T-cell (primary cell): ENCODE measurements at regions not wholly inside any gene's neighbourhood (a gene's known extent, or its start where the extent isn't known, plus 50 kb on each side); places are given as distances from the start of the nearest gene placed in this dataset.
"Not testable (repeated sequence)": the region's sequence is repeated elsewhere in the genome, so short reads cannot be mapped to it uniquely, and the experiment has no call there.

Source experiments
- ATAC-seq, 4 experiments: fragments of 200-7000 bp in 3 of 4; fragments of 150-1000 bp in 1 of 4; cut with Tn5 transposase; replicated peaks in 1 of 4; 1 replicate in 3 of 4; 2 replicates in 1 of 4; pipeline ENCODE4 v1.10.0; 2021; ENCODE audit warnings: moderate library complexity in 3 of 4, mild to moderate bottlenecking in 2 of 4, moderate number of reproducible peaks in 1 of 4
- CTCF ChIA-PET, 2 donors: fragments of 300-600 bp; sonication (Branson Sonifier 250); formaldehyde crosslinking; loops; one replicate each; lab custom pipeline; 2022; ENCODE audit warnings: antibody characterized with exemption in 2 of 2; lab: Charles Lee
- POLR2A ChIA-PET, 2 donors: fragments of 300-600 bp; sonication (Branson Sonifier 250); formaldehyde crosslinking; loops; one replicate each; lab custom pipeline; 2022; ENCODE audit warnings: antibody characterized with exemption in 2 of 2; lab: Charles Lee
- DNase-seq, 35 experiments: peaks; one replicate each; pipeline versions ENCODE4 v3.0.0 to v3.0.0-alpha.2; 2013 to 2023
- H3K27ac ChIP-seq: one replicate; pipeline ENCODE4 v1.5.1; 2013; ENCODE audit warnings: low read length
- H3K27me3 ChIP-seq, 2 experiments: replicated peaks in 1 of 2; 1 replicate in 1 of 2; 2 replicates in 1 of 2; pipeline versions ENCODE4 v1.6.1 to v1.7.0; 2013; ENCODE audit warnings: low read length in 1 of 2, mixed read lengths in 1 of 2; ENCODE audit not compliant: control insufficient read depth in 2 of 2, insufficient read depth in 2 of 2; ENCODE audit errors: extremely low read depth in 1 of 2
- H3K36me3 ChIP-seq, 2 donors: 1 replicate in 1 of 2; 2 replicates in 1 of 2; pipeline versions ENCODE4 v1.6.1 to v1.7.0; 2013; ENCODE audit warnings: low read length in 1 of 2; ENCODE audit not compliant: control insufficient read depth in 2 of 2, insufficient read depth in 1 of 2; ENCODE audit errors: extremely low read depth in 1 of 2
- H3K4me1 ChIP-seq, 2 experiments: 1 replicate in 1 of 2; 2 replicates in 1 of 2; pipeline versions ENCODE4 v1.6.1 to v1.7.0; 2013; ENCODE audit warnings: low read length in 2 of 2, mixed read lengths in 1 of 2; ENCODE audit not compliant: insufficient read depth in 2 of 2, control insufficient read depth in 1 of 2; ENCODE audit errors: extremely low read depth in 1 of 2
- H3K4me3 ChIP-seq, 2 donors: 1 replicate in 1 of 2; 2 replicates in 1 of 2; pipeline versions ENCODE4 v1.5.1 to v1.7.0; 2013; ENCODE audit warnings: mild to moderate bottlenecking in 2 of 2, low read length in 1 of 2, moderate library complexity in 1 of 2; ENCODE audit not compliant: control insufficient read depth in 1 of 2; ENCODE audit errors: extremely low read depth in 1 of 2
- H3K9me3 ChIP-seq: 2 replicates; pipeline ENCODE4 v1.7.0; 2013
- H3K27ac Mint-ChIP-seq, 2 donors: one replicate each; pipeline ENCODE4 v1.8.0; 2020 to 2021; ENCODE audit warnings: mild to moderate bottlenecking in 2 of 2, mixed read lengths in 2 of 2
- H3K27me3 Mint-ChIP-seq, 2 donors: one replicate each; pipeline ENCODE4 v1.8.0; 2021 to 2022; ENCODE audit warnings: mixed read lengths in 2 of 2
- H3K36me3 Mint-ChIP-seq: one replicate; pipeline ENCODE4 v1.8.0; 2021; ENCODE audit warnings: mixed read lengths
- H3K4me1 Mint-ChIP-seq, 3 donors: one replicate each; pipeline ENCODE4 v1.8.0; 2020 to 2022; ENCODE audit warnings: mixed read lengths in 3 of 3, mild to moderate bottlenecking in 1 of 3
- H3K4me3 Mint-ChIP-seq, 3 donors: one replicate each; pipeline ENCODE4 v1.8.0; 2020 to 2022; ENCODE audit warnings: mild to moderate bottlenecking in 3 of 3, mixed read lengths in 3 of 3, moderate library complexity in 3 of 3
- H3K9me3 Mint-ChIP-seq, 3 donors: one replicate each; pipeline ENCODE4 v1.8.0; 2020 to 2022; ENCODE audit warnings: mixed read lengths in 3 of 3
- WGBS: methylation state at CpG from one replicate; pipeline ENCODE4 v1.1.5; 2013; ENCODE audit warnings: missing lambda C conversion rate; ENCODE audit not compliant: insufficient coverage; 5-methylcytosine and 5-hydroxymethylcytosine counted together

DNA sequence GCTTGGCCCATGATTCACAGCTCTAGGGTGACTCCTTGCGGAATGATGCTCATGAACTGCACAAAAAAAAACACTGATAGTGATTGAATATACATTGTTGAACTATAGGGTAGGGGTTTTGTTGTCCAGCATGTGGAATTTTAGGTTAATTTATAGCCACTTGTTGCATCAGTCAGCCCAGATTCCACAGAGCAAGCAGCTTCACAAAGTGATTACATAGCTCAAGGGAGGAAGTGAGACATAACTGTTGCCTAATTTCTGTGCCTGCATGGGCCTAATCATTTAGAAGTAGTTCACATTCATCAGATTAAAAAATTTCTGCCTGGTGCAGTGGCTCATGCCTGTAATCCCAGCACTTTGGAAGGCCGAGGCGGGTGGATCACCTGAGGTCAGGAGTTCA lies 142.2 kb upstream of the ZNF722 start:
- H3K27ac Mint-ChIP-seq, H3K27me3 Mint-ChIP-seq, H3K36me3 Mint-ChIP-seq, H3K27me3 ChIP-seq, H3K4me1 Mint-ChIP-seq, H3K27ac ChIP-seq, DNase-seq, CTCF ChIA-PET, POLR2A ChIA-PET, H3K4me3 ChIP-seq, H3K4me3 Mint-ChIP-seq, H3K36me3 ChIP-seq, ATAC-seq, H3K9me3 ChIP-seq, H3K4me1 ChIP-seq: not testable (repeated sequence)
- 100% methylated on average over 1 of the region's 3 CpGs for WGBS
- peaks cover 13 to 44% (median 18%) of the 10 kb centered on the region in 3 donors for H3K9me3 Mint-ChIP-seq

DNA sequence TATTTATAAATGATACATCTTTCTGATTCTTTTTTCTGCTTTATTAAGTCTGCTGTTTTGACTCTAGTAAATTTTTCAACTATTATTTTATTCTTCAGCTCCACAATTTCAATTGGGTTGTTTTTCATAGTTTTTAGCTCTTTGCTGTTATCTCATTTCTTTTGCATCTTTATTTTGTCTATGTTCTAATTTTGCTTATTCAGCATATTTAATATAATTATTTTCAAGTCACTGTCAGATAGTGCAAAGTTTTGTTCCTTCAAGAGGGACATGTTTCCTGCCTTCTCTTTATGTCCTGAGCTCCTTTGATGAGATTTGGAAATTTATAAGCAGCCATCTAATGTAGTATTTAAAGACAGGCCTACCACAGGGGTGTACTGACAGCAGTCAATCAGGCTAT lies 131.5 kb upstream of the ZNF722 start:
- Histone ChIP-seq H3K27ac (no peak overlapping the region), H3K4me1 (no peaks in the 10 kb centered on the region), H3K4me3 (no peak overlapping the region), H3K36me3 (no peaks in the 10 kb centered on the region), H3K9me3 (no peaks in the 10 kb centered on the region), H3K27me3 (peaks cover 0 to 2% of the 10 kb centered on the region in 2 experiments)
- POLR2A ChIA-PET: no interaction called here
- Mint-ChIP-seq H3K4me1 (no peaks in the 10 kb centered on the region), H3K36me3 (no peaks in the 10 kb centered on the region), H3K27me3 (no peaks in the 10 kb centered on the region), H3K4me3 (no peak overlapping the region), H3K27ac (no peak overlapping the region), H3K9me3 (peaks cover 3 to 47% (median 29%) of the 10 kb centered on the region in 3 donors)
- DNase-seq: no peak
- CTCF ChIA-PET: no interaction called here
- ATAC-seq: no peak

DNA sequence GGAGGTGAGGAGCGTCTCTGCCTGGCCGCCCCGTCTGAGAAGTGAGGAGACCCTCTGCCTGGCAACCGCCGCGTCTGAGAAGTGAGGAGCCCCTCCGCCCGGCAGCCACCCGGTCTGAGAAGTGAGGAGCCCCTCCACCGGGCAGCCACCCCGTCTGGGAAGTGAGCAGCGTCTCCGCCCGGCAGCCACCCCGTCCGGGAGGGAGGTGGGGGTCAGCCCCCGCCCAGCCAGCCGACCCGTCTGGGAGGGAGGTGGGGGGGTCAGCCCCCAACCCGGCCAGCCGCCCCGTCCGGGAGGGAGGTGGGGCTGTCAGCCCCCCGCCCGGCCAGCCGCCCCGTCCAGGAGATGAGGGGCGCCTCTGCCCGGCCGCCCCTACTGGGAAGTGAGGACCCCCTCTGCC lies 124.4 kb upstream of the ZNF722 start:
- ATAC-seq, H3K4me1 ChIP-seq, H3K36me3 ChIP-seq, H3K27me3 Mint-ChIP-seq, DNase-seq, H3K4me1 Mint-ChIP-seq, H3K4me3 ChIP-seq, H3K27ac ChIP-seq, H3K36me3 Mint-ChIP-seq, H3K27ac Mint-ChIP-seq, POLR2A ChIA-PET, H3K4me3 Mint-ChIP-seq, CTCF ChIA-PET, H3K27me3 ChIP-seq: not testable (repeated sequence)
- H3K9me3 Mint-ChIP-seq: peaks cover 9 to 44% (median 40%) of the 10 kb centered on the region in 3 donors
- 93% methylated on average over 20 of the region's 30 CpGs for WGBS
- peaks cover 19% of the 10 kb centered on the region for H3K9me3 ChIP-seq

DNA sequence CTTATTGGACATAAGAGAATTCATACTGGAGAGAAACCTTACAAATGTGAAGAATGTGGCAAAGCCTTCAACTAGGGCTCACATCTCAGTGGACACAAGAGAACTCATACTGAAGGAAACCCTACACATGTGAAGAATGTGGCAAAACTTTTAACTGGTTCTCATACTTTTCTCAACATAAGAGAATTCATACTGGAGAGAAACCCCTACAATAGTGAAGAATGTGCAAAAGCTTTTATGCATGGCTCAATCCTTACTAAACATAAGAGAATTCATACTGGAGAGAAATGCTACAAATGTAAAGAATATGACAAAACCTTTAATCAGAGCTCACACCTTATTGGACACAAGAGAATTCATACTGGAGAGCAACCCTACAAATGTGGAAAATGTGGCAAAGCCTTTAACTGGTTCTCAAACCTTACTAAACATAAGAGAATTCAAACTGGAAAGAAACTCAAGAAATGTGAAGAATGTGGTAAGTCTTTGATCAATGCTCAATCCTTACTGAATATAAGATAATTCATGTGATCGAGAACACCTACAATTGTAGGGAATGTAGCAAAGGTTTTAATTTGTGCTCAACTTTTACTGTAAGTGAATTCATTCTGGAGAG lies 121.8 kb upstream of the ZNF722 start:
- peaks cover 19% of the 10 kb centered on the region for H3K9me3 ChIP-seq
- Mint-ChIP-seq H3K9me3 (peaks cover 13 to 63% (median 50%) of the 10 kb centered on the region in 3 donors), H3K27ac (no peak overlapping the region), H3K36me3 (peaks cover 13% of the 10 kb centered on the region), H3K4me1 (no peaks in the 10 kb centered on the region), H3K4me3 (no peak overlapping the region), H3K27me3 (no peaks in the 10 kb centered on the region)
- no peak overlapping the region for H3K27ac ChIP-seq
- no peaks in the 10 kb centered on the region for H3K27me3 ChIP-seq
- DNase-seq: no peak
- no peak overlapping the region for H3K4me3 ChIP-seq
- no peaks in the 10 kb centered on the region for H3K4me1 ChIP-seq
- WGBS: no CpG with 5 or more reads among the region's 1 CpG
- no peak for ATAC-seq
- ChIA-PET POLR2A (no interaction called here), CTCF (no interaction called here)
- no peaks in the 10 kb centered on the region for H3K36me3 ChIP-seq

DNA sequence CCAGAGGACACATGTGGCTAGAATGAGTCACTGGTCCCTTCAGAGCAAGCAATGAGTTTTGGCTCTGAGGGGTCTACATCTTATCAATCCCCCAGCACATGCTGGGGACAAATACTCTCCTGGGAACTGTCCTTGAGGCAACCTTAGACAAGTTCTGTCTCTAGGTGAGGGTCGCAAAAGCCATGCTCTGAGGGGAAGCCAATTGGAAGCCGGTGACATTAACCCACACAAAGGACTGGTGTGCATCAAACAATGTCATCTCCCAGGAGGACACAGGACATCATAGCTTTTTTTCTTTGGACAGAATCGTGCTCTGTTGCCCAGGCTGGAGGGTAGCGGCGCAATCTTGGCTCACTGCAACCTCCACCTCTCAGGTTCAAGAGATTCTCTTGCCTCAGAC lies 111.6 kb upstream of the ZNF722 start:
- CTCF ChIA-PET: no interaction called here

DNA sequence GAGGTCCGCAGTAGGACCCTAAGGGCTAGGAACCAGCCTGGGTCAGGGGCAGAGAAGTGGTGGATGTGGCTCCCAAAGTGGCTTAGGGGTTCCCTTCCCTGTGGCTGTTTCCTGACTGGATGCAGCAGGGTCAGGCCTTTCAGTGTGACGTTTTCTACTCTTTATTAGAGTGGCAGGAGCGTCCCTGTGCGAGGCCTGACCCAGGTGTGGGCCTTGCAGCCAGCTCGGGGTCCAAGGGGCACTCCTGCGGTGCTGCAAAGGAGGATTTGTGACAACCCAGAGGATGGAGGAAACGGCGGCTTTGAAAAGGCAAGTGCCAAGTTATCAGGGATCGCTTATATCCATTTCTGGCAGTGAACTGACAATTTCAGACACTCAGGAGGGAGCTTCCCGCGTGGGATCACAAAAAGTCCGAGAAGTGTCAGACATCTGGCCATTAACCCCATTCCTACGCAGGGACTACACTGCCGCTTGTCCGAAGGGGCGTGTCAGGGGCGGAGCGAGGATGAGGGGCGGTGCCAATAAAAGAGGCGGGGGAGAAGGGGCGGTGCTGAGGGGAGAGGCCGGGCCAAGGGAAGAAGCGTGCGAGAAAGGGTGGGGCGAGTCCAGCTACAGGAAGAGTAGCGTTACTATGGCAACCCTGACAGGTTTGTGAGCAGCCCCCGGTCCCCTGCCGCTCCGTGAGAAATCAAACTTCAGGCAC lies 98.8 kb upstream of the ZNF722 start:
- CTCF ChIA-PET: interaction anchor here in 1 of 2 donors (1.0 to 2.3 kb wide), 3 partner anchors 26 to 407 kb away, joined by 3 to 20 read pairs (median 9); partner anchors contain the start of gene ZNF727

More for the DNA sequence above, 111.6 kb upstream of the ZNF722 start:
- peaks cover 0 to 18% of the 10 kb centered on the region in 2 experiments for H3K27me3 ChIP-seq
- WGBS: 61% methylated on average over 3 of the region's 5 CpGs
- ATAC-seq: no peak
- no peaks in the 10 kb centered on the region for H3K4me1 ChIP-seq
- H3K27ac ChIP-seq: no peak overlapping the region
- no peak overlapping the region for H3K4me3 Mint-ChIP-seq
- H3K4me1 Mint-ChIP-seq: no peaks in the 10 kb centered on the region
- H3K9me3 ChIP-seq: no peaks in the 10 kb centered on the region
- POLR2A ChIA-PET: no interaction called here
- no peak overlapping the region for H3K4me3 ChIP-seq
- no peak for DNase-seq
- H3K36me3 ChIP-seq: no peaks in the 10 kb centered on the region
- no peaks in the 10 kb centered on the region for H3K36me3 Mint-ChIP-seq
- peaks cover 0 to 2% of the 10 kb centered on the region in 2 donors for H3K27me3 Mint-ChIP-seq
- H3K9me3 Mint-ChIP-seq: peaks cover 12 to 38% (median 27%) of the 10 kb centered on the region in 3 donors
- H3K27ac Mint-ChIP-seq: no peak overlapping the region

More for the DNA sequence above, 98.8 kb upstream of the ZNF722 start:
- ATAC-seq (peak; percentile 80 to 83 (median 82)), DNase-seq (peak; percentile 26 to 87 (median 73))
- Histone ChIP-seq H3K4me1 (peaks cover 0 to 19% of the 10 kb centered on the region in 2 experiments), H3K27ac (peak overlapping the region; percentile 69), H3K9me3 (no peaks in the 10 kb centered on the region), H3K36me3 (no peaks in the 10 kb centered on the region), H3K27me3 (peaks cover 0 to 2% of the 10 kb centered on the region in 2 experiments), H3K4me3 (peak overlapping the region; percentile 80 to 86)
- Mint-ChIP-seq H3K27me3 (no peaks in the 10 kb centered on the region), H3K36me3 (peaks cover 3% of the 10 kb centered on the region), H3K9me3 (peaks cover 3 to 16% (median 5%) of the 10 kb centered on the region in 3 donors), H3K27ac (peak overlapping the region; percentile 90 to 97), H3K4me1 (peaks cover 14% of the 10 kb centered on the region in 3 donors), H3K4me3 (peak overlapping the region; percentile 86 to 98 (median 89))
- POLR2A ChIA-PET: interaction anchor here in 1 of 2 donors (1.0 to 2.5 kb wide), 3 partner anchors 27 to 800 kb away, joined by 4 to 22 read pairs (median 4); no protein-coding TSS in a partner anchor
- 35% methylated on average over 29 of the region's 29 CpGs for WGBS
